ENCODE measurements at regions not wholly inside any gene's neighbourhood (a gene's known extent, or its start where the extent isn't known, plus 50 kb on each side); places are given as distances from the start of the nearest gene placed in this dataset.

DNA sequence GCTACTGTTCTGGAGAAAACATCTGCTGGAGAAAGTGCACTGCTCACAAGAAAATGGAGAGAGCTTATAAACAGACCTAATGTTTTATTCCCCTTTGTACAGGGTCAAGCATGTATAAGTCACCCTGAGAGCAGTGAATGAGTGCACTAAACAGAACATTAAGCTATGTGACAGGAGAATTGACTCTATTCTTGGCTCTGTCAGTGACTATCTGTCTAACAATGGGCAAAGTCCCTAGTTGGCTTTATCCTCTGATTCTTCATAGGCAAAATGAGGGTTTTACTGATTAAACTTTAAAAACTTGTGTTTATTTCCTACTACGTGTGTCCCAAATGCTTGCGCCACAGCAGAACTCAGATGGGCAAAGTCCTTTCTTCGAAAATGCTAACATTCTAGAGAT is 655.1 kb upstream of the SLC39A10 start:
- TF ChIP-seq, protein P1, sequence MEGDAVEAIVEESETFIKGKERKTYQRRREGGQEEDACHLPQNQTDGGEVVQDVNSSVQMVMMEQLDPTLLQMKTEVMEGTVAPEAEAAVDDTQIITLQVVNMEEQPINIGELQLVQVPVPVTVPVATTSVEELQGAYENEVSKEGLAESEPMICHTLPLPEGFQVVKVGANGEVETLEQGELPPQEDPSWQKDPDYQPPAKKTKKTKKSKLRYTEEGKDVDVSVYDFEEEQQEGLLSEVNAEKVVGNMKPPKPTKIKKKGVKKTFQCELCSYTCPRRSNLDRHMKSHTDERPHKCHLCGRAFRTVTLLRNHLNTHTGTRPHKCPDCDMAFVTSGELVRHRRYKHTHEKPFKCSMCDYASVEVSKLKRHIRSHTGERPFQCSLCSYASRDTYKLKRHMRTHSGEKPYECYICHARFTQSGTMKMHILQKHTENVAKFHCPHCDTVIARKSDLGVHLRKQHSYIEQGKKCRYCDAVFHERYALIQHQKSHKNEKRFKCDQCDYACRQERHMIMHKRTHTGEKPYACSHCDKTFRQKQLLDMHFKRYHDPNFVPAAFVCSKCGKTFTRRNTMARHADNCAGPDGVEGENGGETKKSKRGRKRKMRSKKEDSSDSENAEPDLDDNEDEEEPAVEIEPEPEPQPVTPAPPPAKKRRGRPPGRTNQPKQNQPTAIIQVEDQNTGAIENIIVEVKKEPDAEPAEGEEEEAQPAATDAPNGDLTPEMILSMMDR (IDR thresholded peaks at IDR 0.05; ENCODE audit: poor library complexity), result no peak
- no peak for TF ChIP-seq EZH2phosphoT487 (IDR thresholded peaks at IDR 0.05; ENCODE audit: low read depth, severe bottlenecking, unreplicated experiment)
- TF ChIP-seq EZH2 (IDR thresholded peaks at IDR 0.05; ENCODE audit: borderline replicate concordance), result no peak

Measured in hepatocyte (in vitro differentiated cells).